ENCODE measurements at regions not wholly inside any gene's neighbourhood (a gene's known extent, or its start where the extent isn't known, plus 50 kb on each side); places are given as distances from the start of the nearest gene placed in this dataset.
A peak's percentile ranks its signal among the peaks of the same experiment; 100 is the strongest.

- no peak for DNase-seq
Measured at GRCh38 chr20:24797745-24798655, 151.1 kb upstream of the CST7 start.

GRCh38 chr20:24798930-24799705 is 150.0 kb upstream of the CST7 start:
- DNase-seq: no peak

- no peak for DNase-seq
Measured at GRCh38 chr20:24799971-24800580, 149.0 kb upstream of the CST7 start.

GRCh38 chr20:24802286-24802820 is 146.7 kb upstream of the CST7 start:
- DNase-seq: no peak

- no peak for DNase-seq
Measured at GRCh38 chr20:24804481-24805206, 144.4 kb upstream of the CST7 start.

- DNase-seq: no peak
Measured at GRCh38 chr20:24805456-24806238, 143.4 kb upstream of the CST7 start.

- no peak for DNase-seq
Measured at GRCh38 chr20:24806705-24807676, 142.1 kb upstream of the CST7 start.

GRCh38 chr20:24808616-24809015 is 140.5 kb upstream of the CST7 start:
- DNase-seq: no peak

- no peak for DNase-seq
Measured at GRCh38 chr20:24809606-24810005, 139.5 kb upstream of the CST7 start.

- DNase-seq: no peak
Measured at GRCh38 chr20:24810676-24811407, 138.2 kb upstream of the CST7 start.

GRCh38 chr20:24812373-24812772 is 136.7 kb upstream of the CST7 start:
- DNase-seq: no peak

- DNase-seq: no peak
Measured at GRCh38 chr20:24813080-24813479, 136.0 kb upstream of the CST7 start.

- no peak for DNase-seq
Measured at GRCh38 chr20:24813496-24813895, 135.6 kb upstream of the CST7 start.

- DNase-seq: no peak
Measured at GRCh38 chr20:24813936-24814335, 135.1 kb upstream of the CST7 start.

GRCh38 chr20:24814556-24815195 is 134.4 kb upstream of the CST7 start:
- DNase-seq: peak; percentile 34

GRCh38 chr20:24815196-24815815 is 133.8 kb upstream of the CST7 start:
- no peak for DNase-seq

GRCh38 chr20:24815931-24816330 is 133.1 kb upstream of the CST7 start:
- no peak for DNase-seq

GRCh38 chr20:24816431-24816830 is 132.6 kb upstream of the CST7 start:
- no peak for DNase-seq

GRCh38 chr20:24816907-24817306 is 132.2 kb upstream of the CST7 start:
- no peak for DNase-seq

Data from NCI-H69 (cell line).